GM18951 (cell line): ENCODE measurements at regions not wholly inside any gene's neighbourhood (a gene's known extent, or its start where the extent isn't known, plus 50 kb on each side); places are given as distances from the start of the nearest gene placed in this dataset.
"Not testable (repeated sequence)": the region's sequence is repeated elsewhere in the genome, so short reads cannot be mapped to it uniquely, and the experiment has no call there.

Source experiments
- POLR2A ChIP-seq: IDR thresholded peaks from 4 replicates; pipeline ENCODE4 v1.6.1; 2011; ENCODE audit warnings: mild to moderate bottlenecking; ENCODE audit not compliant: insufficient read length, insufficient read depth; ENCODE audit errors: extremely low read depth
- in situ Hi-C: fragments of 300-500 bp; cut with MboI; formaldehyde crosslinking; loops from one replicate; pipeline ENCODE4 v1.12.0; 2022; ENCODE audit warnings: low sequenced_read_pairs, mixed read lengths, inconsistent platforms; ENCODE audit not compliant: unreplicated experiment

GRCh38 chr6:139981066-139981624 is 606.7 kb upstream of the CITED2 start:
- in situ Hi-C loops = no loop called here
- no peak for TF ChIP-seq POLR2A

DNA sequence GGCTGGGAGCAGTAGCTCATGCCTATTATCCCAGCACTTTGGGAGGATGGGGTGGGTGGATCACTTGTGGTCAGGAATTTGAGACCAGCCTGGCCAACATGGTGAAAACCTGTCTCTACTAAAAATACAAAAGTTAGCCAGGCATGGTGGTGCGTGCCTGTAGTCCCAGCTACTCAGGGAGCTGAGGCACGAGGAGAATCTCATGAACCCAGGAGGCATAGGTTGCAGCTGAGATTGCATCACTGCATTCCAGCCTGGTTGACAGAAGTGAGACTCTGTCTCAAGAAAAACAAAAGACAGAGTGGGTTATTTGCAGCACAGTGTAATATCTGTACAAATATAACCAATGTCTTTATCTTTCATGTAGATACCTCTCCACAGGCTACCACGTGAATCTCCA is 606.2 kb upstream of the CITED2 start:
- in situ Hi-C loops = not testable (repeated sequence)

GRCh38 chr6:139979021-139979725 is 604.7 kb upstream of the CITED2 start:
- no peak for TF ChIP-seq POLR2A
- in situ Hi-C loops = no loop called here

GRCh38 chr6:139977887-139978332 is 603.5 kb upstream of the CITED2 start:
- TF ChIP-seq POLR2A = no peak
- in situ Hi-C loops = no loop called here

GRCh38 chr6:139973669-139974344 is 599.4 kb upstream of the CITED2 start:
- TF ChIP-seq POLR2A = no peak
- in situ Hi-C loops = no loop called here

GRCh38 chr6:139972116-139972515 is 597.7 kb upstream of the CITED2 start:
- in situ Hi-C loops = no loop called here

DNA sequence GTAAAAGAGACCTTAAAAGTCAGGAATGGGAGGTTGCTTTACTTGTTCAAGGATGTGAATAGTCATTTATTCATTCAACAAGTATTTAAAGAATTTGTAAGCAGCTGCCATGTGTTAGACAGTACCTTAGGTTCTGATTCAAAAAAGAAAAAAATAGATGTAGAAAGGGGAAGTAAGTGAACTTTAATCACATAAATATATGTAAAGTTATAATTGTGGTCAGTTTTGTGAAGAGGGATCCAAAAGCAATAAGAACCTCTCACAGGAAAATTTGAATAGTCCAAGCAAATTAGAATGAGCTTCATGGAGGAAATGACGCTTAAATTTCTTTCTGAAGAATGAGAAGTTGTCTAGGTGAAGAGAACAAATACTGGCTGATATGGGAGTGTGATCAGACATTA is 596.1 kb upstream of the CITED2 start:
- no peak for TF ChIP-seq POLR2A
- in situ Hi-C loops = no loop called here

More at GRCh38 chr6:139972116-139972515, 597.7 kb upstream of the CITED2 start:
- no peak for TF ChIP-seq POLR2A

- in situ Hi-C loops = no loop called here
- no peak for TF ChIP-seq POLR2A
These were observed 593.0 kb upstream of the CITED2 start for GRCh38 chr6:139967497-139967896.

GRCh38 chr6:139965393-139965792 is 590.9 kb upstream of the CITED2 start:
- TF ChIP-seq POLR2A = no peak
- in situ Hi-C loops = no loop called here

DNA sequence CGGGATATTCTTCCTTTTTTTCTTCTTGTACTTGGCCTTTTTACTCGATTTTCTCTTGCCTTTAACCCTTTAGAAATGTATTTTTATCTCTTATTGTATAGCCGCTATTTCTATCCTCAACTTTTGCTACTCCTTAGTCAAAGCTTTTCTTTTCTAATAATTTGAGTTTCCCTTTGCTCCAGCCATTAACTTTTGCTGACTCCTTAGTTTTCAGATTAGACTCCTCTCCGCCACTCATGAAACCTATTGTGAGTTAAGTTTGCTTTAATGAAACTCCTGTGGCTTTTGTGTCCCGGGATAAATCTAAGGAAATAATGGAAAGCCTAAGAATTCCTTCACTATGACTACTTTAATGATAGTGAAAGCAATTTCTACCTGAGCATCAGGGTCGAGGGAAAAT is 590.3 kb upstream of the CITED2 start:
- in situ Hi-C loops = no loop called here
- TF ChIP-seq POLR2A = no peak

GRCh38 chr6:139962654-139963347 is 588.4 kb upstream of the CITED2 start:
- TF ChIP-seq POLR2A = no peak
- in situ Hi-C loops = no loop called here

DNA sequence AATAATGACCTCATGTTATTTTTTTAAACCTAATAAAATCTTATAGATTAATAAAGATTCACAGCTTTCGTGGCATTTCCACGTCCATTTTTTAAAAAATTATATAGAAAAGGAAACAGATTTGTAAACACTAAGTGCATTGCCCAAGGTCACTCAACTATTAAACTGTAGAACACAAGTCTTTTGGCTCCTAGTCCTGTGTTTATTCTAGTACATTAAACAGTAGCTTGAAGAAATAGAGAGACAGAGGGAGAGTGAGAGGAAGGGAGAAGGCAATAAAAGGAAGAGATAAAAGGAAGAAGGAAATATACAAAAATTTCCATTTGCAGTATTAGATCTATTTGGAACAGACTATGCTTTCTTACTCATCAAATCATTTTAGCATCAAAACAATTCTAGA is 586.7 kb upstream of the CITED2 start:
- in situ Hi-C loops = no loop called here
- TF ChIP-seq POLR2A = no peak

- in situ Hi-C loops = no loop called here
- TF ChIP-seq POLR2A = no peak
These were observed 586.2 kb upstream of the CITED2 start for GRCh38 chr6:139960671-139961070.
